K562 (cell line): ENCODE measurements at regions not wholly inside any gene's neighbourhood (a gene's known extent, or its start where the extent isn't known, plus 50 kb on each side); places are given as distances from the start of the nearest gene placed in this dataset.

Source experiments
- ATAC-seq: fragments of 200-7000 bp; cut with Tn5 transposase; 3 replicates; pipeline ENCODE4 v1.9.1; 2020; ENCODE audit warnings: moderate library complexity
- BruUV-seq: library from RNA; stranded (reverse); fragments of 400-500 nt; replicated peaks from 2 replicates; lab custom pipeline; 2021; lab: Mats Ljungman, UMichigan
- CTCF ChIA-PET: fragments of 300-600 bp; formaldehyde crosslinking; extraction: SDS; loops from one replicate; lab custom pipeline; 2021; ENCODE audit warnings: low intra/inter-chr PET ratio; lab: Yijun Ruan, JAX
- POLR2A ChIA-PET: fragments of 300-600, 350-650 bp; sonication (Branson Sonifier 250); formaldehyde crosslinking; extraction: SDS; loops from one replicate; lab custom pipeline; 2021; ENCODE audit warnings: antibody characterized with exemption, inconsistent platforms; lab: Yijun Ruan, JAX
- DNase-seq, 4 experiments: peaks; one replicate each; pipeline versions ENCODE4 v3.0.0 to v3.0.0-alpha.2; 2011 to 2018; ENCODE audit warnings: low spot score in 3 of 4, mixed read lengths in 3 of 4; ENCODE audit errors: extremely low read depth in 1 of 4
- FAIRE-seq: peaks from 2 replicates; lab custom pipeline; 2011; peaks lifted over from hg19 to GRCh38; lab: Jason Lieb, UNC
- H2AFZ ChIP-seq: 2 replicates; pipeline ENCODE4 v1.6.0; 2011; ENCODE audit warnings: low read depth, low read length, control low read depth, inconsistent platforms
- H3K27ac ChIP-seq: fragments of 200-600 bp; 3 replicates; pipeline ENCODE4 v1.8.0; 2011; ENCODE audit warnings: low read depth, mild to moderate bottlenecking, control low read depth, inconsistent platforms, low read length, moderate library complexity, mixed read lengths; ENCODE audit errors: extremely low read depth
- H3K27me3 ChIP-seq, 2 experiments: fragments of 300-600 bp in 1 of 2; 2 replicates in 1 of 2; 3 replicates in 1 of 2; pipeline versions ENCODE4 v1.6.0 to v1.8.0; 2011; ENCODE audit warnings: inconsistent platforms in 2 of 2, low read length in 2 of 2, mild to moderate bottlenecking in 1 of 2, mixed read lengths in 1 of 2, moderate library complexity in 1 of 2; ENCODE audit not compliant: control insufficient read depth in 2 of 2, insufficient read depth in 2 of 2
- H3K36me3 ChIP-seq: fragments of 300-600 bp; 3 replicates; pipeline ENCODE4 v1.8.0; 2011; ENCODE audit warnings: mild to moderate bottlenecking, low read length, inconsistent platforms; ENCODE audit not compliant: control insufficient read depth, insufficient read depth
- H3K4me1 ChIP-seq, 2 experiments: fragments of 200-600 bp in 1 of 2; replicated peaks in 1 of 2; 2 replicates in 1 of 2; 3 replicates in 1 of 2; pipeline versions ENCODE4 v1.5.1 to v1.8.0; 2011; ENCODE audit warnings: inconsistent platforms in 2 of 2, low read length in 2 of 2, mild to moderate bottlenecking in 1 of 2, mixed read lengths in 1 of 2, moderate library complexity in 1 of 2; ENCODE audit not compliant: control insufficient read depth in 2 of 2, insufficient read depth in 2 of 2
- H3K4me2 ChIP-seq: 2 replicates; pipeline ENCODE4 v1.6.1; 2011; ENCODE audit warnings: low read length, control low read depth, inconsistent platforms, mixed read lengths; ENCODE audit not compliant: insufficient read depth
- H3K4me3 ChIP-seq: fragments of 200-600 bp; sonication (generic), shearing (Covaris generic); 2 replicates; pipeline ENCODE4 v1.5.1; 2016; ENCODE audit warnings: control low read depth, inconsistent platforms
- H3K79me2 ChIP-seq: fragments of 200-600 bp; 3 replicates; pipeline ENCODE4 v1.8.0; 2011; ENCODE audit warnings: low read length, inconsistent platforms; ENCODE audit not compliant: control insufficient read depth, insufficient read depth
- H3K9ac ChIP-seq, 2 experiments: 2 replicates each; pipeline versions ENCODE4 v1.6.0 to v1.6.1; 2011; ENCODE audit warnings: low read depth in 2 of 2, low read length in 2 of 2, control low read depth in 1 of 2, inconsistent platforms in 1 of 2, mild to moderate bottlenecking in 1 of 2, mixed read lengths in 1 of 2; ENCODE audit not compliant: insufficient read depth in 1 of 2
- H3K9me1 ChIP-seq: one replicate; pipeline ENCODE4 v1.6.0; 2011; ENCODE audit warnings: inconsistent platforms, mild to moderate bottlenecking, low read length, moderate library complexity; ENCODE audit not compliant: control insufficient read depth, insufficient read depth
- H3K9me3 ChIP-seq: replicated peaks from 2 replicates; pipeline ENCODE4 v1.5.1; 2011; ENCODE audit warnings: low read depth, low read length, inconsistent platforms; ENCODE audit not compliant: control insufficient read depth, insufficient read depth
- H4K20me1 ChIP-seq: replicated peaks from 2 replicates; pipeline ENCODE4 v1.6.1; 2011; ENCODE audit warnings: low read length, inconsistent platforms, mixed read lengths; ENCODE audit not compliant: control insufficient read depth, insufficient read depth
- ASH1L ChIP-seq: fragments of 450-650 bp; IDR thresholded peaks from 2 replicates; pipeline ENCODE4 v1.6.1; 2018; ENCODE audit warnings: borderline replicate concordance, mild to moderate bottlenecking, low read depth; ENCODE audit not compliant: partially characterized antibody
- CBFA2T3 ChIP-seq: fragments of 450-650 bp; IDR thresholded peaks from 2 replicates; pipeline ENCODE4 v1.6.1; 2017
- CLOCK ChIP-seq: fragments of 250-450 bp; sonication (Bioruptor Pico); IDR thresholded peaks from 2 replicates; pipeline ENCODE4 v1.4.0; 2020; ENCODE audit warnings: mild to moderate bottlenecking, moderate library complexity, borderline replicate concordance
- HCFC1 ChIP-seq: IDR thresholded peaks from 2 replicates; pipeline ENCODE4 v1.6.1; 2012; ENCODE audit warnings: low read depth, low read length, improper control_type of control experiment
- HDAC8 ChIP-seq: fragments of 450-650 bp; IDR thresholded peaks from 2 replicates; pipeline ENCODE4 v1.6.1; 2016; ENCODE audit warnings: mild to moderate bottlenecking, missing genetic modification characterization, moderate library complexity, missing compliant biosample characterization
- HINFP ChIP-seq: fragments of 450-650 bp; conservative IDR thresholded peaks from 2 replicates; pipeline ENCODE4 v1.6.1; 2016; ENCODE audit warnings: missing genetic modification characterization, low read depth, mild to moderate bottlenecking, control low read depth, missing compliant biosample characterization
- MAFF ChIP-seq: IDR thresholded peaks from 2 replicates; pipeline ENCODE4 v1.6.1; 2012; ENCODE audit warnings: low read length, improper control_type of control experiment
- MAFK ChIP-seq: IDR thresholded peaks from 2 replicates; pipeline ENCODE4 v1.6.1; 2011; ENCODE audit warnings: low read length, improper control_type of control experiment
- MCM3 ChIP-seq: fragments of 450-650 bp; IDR thresholded peaks from 2 replicates; pipeline ENCODE4 v1.6.1; 2016
- MEF2D ChIP-seq: conservative IDR thresholded peaks from 2 replicates; pipeline ENCODE4 v1.6.1; 2016; ENCODE audit warnings: low read depth, missing genetic modification characterization, missing compliant biosample characterization
- NEUROD1 ChIP-seq: fragments of 150-350 bp; IDR thresholded peaks from 2 replicates; pipeline ENCODE4 v1.6.1; 2014; ENCODE audit warnings: borderline replicate concordance, low read length, low read depth; ENCODE audit not compliant: partially characterized antibody
- PHB ChIP-seq: fragments of 250-450 bp; sonication (Bioruptor Pico); IDR thresholded peaks from 2 replicates; pipeline ENCODE4 v1.5.0; 2021
- SMARCA5 ChIP-seq: fragments of 450-650 bp; IDR thresholded peaks from 2 replicates; pipeline ENCODE4 v1.6.1; 2016
- TRIM25 ChIP-seq: fragments of 450-650 bp; IDR thresholded peaks from 2 replicates; pipeline ENCODE4 v1.7.0; 2016; ENCODE audit warnings: borderline replicate concordance
- ZBTB2 ChIP-seq: fragments of 450-650 bp; IDR thresholded peaks from 2 replicates; pipeline ENCODE4 v1.6.1; 2016; ENCODE audit warnings: antibody characterized with exemption
- ZNF444 ChIP-seq: fragments of 250-450 bp; sonication (Bioruptor Pico); IDR thresholded peaks from 2 replicates; pipeline ENCODE4 v1.4.0; 2020; ENCODE audit warnings: mild to moderate bottlenecking, moderate library complexity
- ZSCAN32 ChIP-seq: fragments of 450-650 bp; formaldehyde crosslinking; IDR thresholded peaks from 2 replicates; pipeline ENCODE4 v1.4.0; 2020; ENCODE audit warnings: mild to moderate bottlenecking, moderate library complexity
- WGBS: fragments of 100-300 bp; shearing (Covaris generic); methylation state at CpG from one replicate; pipeline ENCODE4 v1.1.6; 2016; ENCODE audit warnings: low coverage, mixed read lengths; ENCODE audit not compliant: insufficient coverage; ENCODE audit errors: missing lambda C conversion rate; 5-methylcytosine and 5-hydroxymethylcytosine counted together
- in situ Hi-C: fragments of 300-500 bp; cut with MboI; formaldehyde crosslinking; loops from 4 replicates; pipeline ENCODE4 v1.15.0; 2018; ENCODE audit warnings: inconsistent platforms, mixed read lengths
- intact Hi-C: fragments of 100-400 bp; cut with micrococcal nuclease; formaldehyde crosslinking; loops from 2 replicates; pipeline ENCODE4 v1.14.2; 2022

- Histone ChIP-seq H3K9ac (peak overlapping the region in 1 of 2 experiments; percentile 65; a peak in 2 of 4 replicates), H3K9me1 (no peaks in the 10 kb centered on the region), H3K79me2 (no peaks in the 10 kb centered on the region), H3K36me3 (no peaks in the 10 kb centered on the region), H2AFZ (no peak overlapping the region), H3K9me3 (no peaks in the 10 kb centered on the region), H3K4me2 (no peak overlapping the region), H3K4me3 (no peak overlapping the region), H4K20me1 (no peaks in the 10 kb centered on the region), H3K27ac (no peak overlapping the region), H3K27me3 (peaks cover 0 to 11% of the 10 kb centered on the region in 2 experiments; a peak in 3 of 5 replicates), H3K4me1 (peaks cover 2 to 22% of the 10 kb centered on the region in 2 experiments; a peak in 3 of 5 replicates)
- WGBS, result 31% methylated on average over 10 of the region's 14 CpGs
- FAIRE-seq (no peak), ATAC-seq (no peak), DNase-seq (no peak)
- in situ Hi-C loops, result no loop called here
- CTCF ChIA-PET, result no interaction called here
- BruUV-seq, result no TSS peak
- POLR2A ChIA-PET, result no interaction called here
- intact Hi-C loops, result no loop called here
- no peak for TF ChIP-seq NEUROD1
- TF ChIP-seq MEF2D (tag), result no peak
- no peak for TF ChIP-seq ZSCAN32
- no peak for TF ChIP-seq MCM3
- TF ChIP-seq CLOCK (CRISPR knock-in tag), result no peak
- TF ChIP-seq TRIM25, result no peak
- TF ChIP-seq ZNF444 (CRISPR knock-in tag), result no peak
- no peak for TF ChIP-seq MAFK
- no peak for TF ChIP-seq SMARCA5
- TF ChIP-seq PHB (CRISPR knock-in tag), result no peak
- no peak for TF ChIP-seq HDAC8 (tag)
- no peak for TF ChIP-seq ZBTB2
- no peak for TF ChIP-seq HCFC1
- TF ChIP-seq MAFF, result no peak
- TF ChIP-seq ASH1L, result no peak
- TF ChIP-seq HINFP, result no peak
- no peak for TF ChIP-seq CBFA2T3
These were observed 168.2 kb downstream of the TBC1D2B start for GRCh38 chr15:77909182-77909940.
